ENCODE measurements at regions not wholly inside any gene's neighbourhood (a gene's known extent, or its start where the extent isn't known, plus 50 kb on each side); places are given as distances from the start of the nearest gene placed in this dataset.

DNA sequence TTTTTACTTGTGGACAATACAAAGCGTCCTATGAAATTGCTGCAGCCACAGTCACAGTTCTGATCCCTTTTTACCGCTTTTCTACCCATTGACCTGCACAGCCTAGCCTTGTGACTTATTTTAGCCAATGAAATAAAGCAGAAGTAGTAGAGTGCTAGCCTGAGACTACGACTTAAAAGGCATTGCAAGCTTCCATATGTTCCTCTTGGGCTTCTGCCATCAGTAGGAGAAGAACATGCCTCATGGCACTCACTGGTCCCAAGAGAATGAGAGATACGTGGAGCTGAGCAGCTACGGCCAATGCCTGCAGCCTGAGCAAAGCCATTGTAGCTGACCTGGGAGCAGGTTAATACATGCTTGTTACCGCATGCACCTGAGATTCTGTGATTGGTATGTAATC, 416.6 kb upstream of the CLINT1 start:
- peaks cover 0 to 2% of the 10 kb centered on the region in 2 donors for H3K9me3 Mint-ChIP-seq
- H3K27ac Mint-ChIP-seq: no peak overlapping the region
- H3K27me3 Mint-ChIP-seq: no peaks in the 10 kb centered on the region
- H3K36me3 Mint-ChIP-seq (ENCODE audit: insufficient read depth): peaks cover 3% of the 10 kb centered on the region
- no peak for ATAC-seq (replicated peaks)
- H3K4me1 Mint-ChIP-seq (ENCODE audit: low read depth in 2 of 2): no peaks in the 10 kb centered on the region
- no peak for DNase-seq
- H3K4me3 Mint-ChIP-seq: no peak overlapping the region

- no peaks in the 10 kb centered on the region for H3K4me1 Mint-ChIP-seq (ENCODE audit: low read depth in 2 of 2)
- H3K27ac Mint-ChIP-seq: no peak overlapping the region
- no peaks in the 10 kb centered on the region for H3K27me3 Mint-ChIP-seq
- H3K9me3 Mint-ChIP-seq: peaks cover 0 to 5% of the 10 kb centered on the region in 2 donors
- H3K36me3 Mint-ChIP-seq (ENCODE audit: insufficient read depth): peaks cover 3% of the 10 kb centered on the region
- DNase-seq: no peak
- H3K4me3 Mint-ChIP-seq: no peak overlapping the region
- no peak for ATAC-seq (replicated peaks)
These were observed 414.1 kb upstream of the CLINT1 start for GRCh38 chr5:158273035-158273434.

- ATAC-seq (replicated peaks): no peak
- Mint-ChIP-seq H3K27me3 (no peaks in the 10 kb centered on the region), H3K27ac (no peak overlapping the region), H3K36me3 (ENCODE audit: insufficient read depth) (peaks cover 3% of the 10 kb centered on the region), H3K9me3 (peaks cover 0 to 5% of the 10 kb centered on the region in 2 donors), H3K4me3 (no peak overlapping the region), H3K4me1 (ENCODE audit: low read depth in 2 of 2) (no peaks in the 10 kb centered on the region)
- no peak for DNase-seq
These were observed 413.5 kb upstream of the CLINT1 start for GRCh38 chr5:158272409-158272808.

GRCh38 chr5:158270996-158271554, 412.1 kb upstream of the CLINT1 start:
- no peak overlapping the region for H3K4me3 Mint-ChIP-seq
- no peak for DNase-seq
- no peak overlapping the region for H3K27ac Mint-ChIP-seq
- no peaks in the 10 kb centered on the region for H3K4me1 Mint-ChIP-seq (ENCODE audit: low read depth in 2 of 2)
- no peaks in the 10 kb centered on the region for H3K27me3 Mint-ChIP-seq
- H3K36me3 Mint-ChIP-seq (ENCODE audit: insufficient read depth): no peaks in the 10 kb centered on the region
- peaks cover 0 to 6% of the 10 kb centered on the region in 2 donors for H3K9me3 Mint-ChIP-seq
- ATAC-seq (replicated peaks): no peak

GRCh38 chr5:158268286-158268685, 409.3 kb upstream of the CLINT1 start:
- peaks cover 0 to 6% of the 10 kb centered on the region in 2 donors for H3K9me3 Mint-ChIP-seq
- DNase-seq: no peak
- ATAC-seq (replicated peaks): no peak
- no peaks in the 10 kb centered on the region for H3K36me3 Mint-ChIP-seq (ENCODE audit: insufficient read depth)
- no peaks in the 10 kb centered on the region for H3K27me3 Mint-ChIP-seq
- H3K4me1 Mint-ChIP-seq (ENCODE audit: low read depth in 2 of 2): no peaks in the 10 kb centered on the region
- H3K27ac Mint-ChIP-seq: no peak overlapping the region
- no peak overlapping the region for H3K4me3 Mint-ChIP-seq

DNA sequence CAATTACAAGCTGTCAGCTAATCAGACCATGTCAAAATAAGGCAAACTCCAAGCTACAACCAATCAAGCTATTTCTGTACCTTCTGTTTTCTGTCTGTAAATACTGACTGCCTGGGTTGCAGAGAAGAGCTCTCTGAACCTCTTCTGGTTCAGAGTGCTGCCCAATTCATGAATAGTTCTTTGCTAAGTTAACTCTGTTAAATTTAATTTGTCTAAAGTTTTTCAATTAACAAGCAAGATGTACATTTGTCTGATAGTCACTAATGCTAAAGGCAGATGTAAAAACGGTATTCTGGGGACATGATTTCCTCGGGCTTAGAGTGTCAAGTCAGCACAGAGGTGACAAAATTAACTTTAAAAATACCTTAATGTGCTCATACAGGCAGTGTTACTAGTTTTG, 408.3 kb upstream of the CLINT1 start:
- no peaks in the 10 kb centered on the region for H3K27me3 Mint-ChIP-seq
- DNase-seq (no peak), ATAC-seq (replicated peaks) (no peak)
- H3K36me3 Mint-ChIP-seq (ENCODE audit: insufficient read depth): no peaks in the 10 kb centered on the region
- H3K4me3 Mint-ChIP-seq: no peak overlapping the region
- H3K9me3 Mint-ChIP-seq: peaks cover 0 to 6% of the 10 kb centered on the region in 2 donors
- no peaks in the 10 kb centered on the region for H3K4me1 Mint-ChIP-seq (ENCODE audit: low read depth in 2 of 2)
- no peak overlapping the region for H3K27ac Mint-ChIP-seq

DNA sequence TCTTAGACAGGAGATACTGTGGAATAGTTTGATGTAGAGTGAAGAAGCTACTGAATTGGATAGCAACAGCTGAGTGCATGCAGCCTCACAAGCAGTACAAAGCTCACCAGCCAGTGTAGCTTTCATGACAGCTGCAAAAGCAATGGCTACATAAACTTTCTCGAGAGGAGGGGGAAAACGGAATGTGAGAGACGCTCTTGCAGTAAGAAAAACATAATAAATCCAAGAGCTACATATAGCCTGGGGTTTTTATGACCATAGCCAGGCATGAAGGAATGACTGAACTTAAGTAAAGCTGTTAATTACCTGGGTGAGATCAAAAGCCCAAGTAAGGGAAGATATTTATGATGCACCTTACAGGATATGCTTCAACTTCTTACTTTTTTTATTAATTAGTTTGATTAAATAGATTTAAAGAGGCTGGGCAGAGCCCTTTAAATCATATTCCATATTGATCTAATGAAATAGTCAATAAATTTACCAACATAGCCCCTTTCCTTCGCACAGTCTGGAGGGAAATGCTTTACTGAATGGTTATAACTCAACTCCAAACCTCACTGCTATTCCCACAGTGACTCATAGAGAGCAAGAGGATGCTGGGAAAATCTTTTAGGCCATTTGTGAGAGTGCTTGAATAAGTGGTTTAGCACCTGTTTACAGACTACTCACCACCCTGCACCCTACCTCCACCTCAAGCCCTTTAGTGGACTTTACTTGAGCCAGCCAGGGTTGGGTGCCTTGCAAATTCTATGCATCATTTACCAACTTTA, 407.2 kb upstream of the CLINT1 start:
- peaks cover 0 to 6% of the 10 kb centered on the region in 2 donors for H3K9me3 Mint-ChIP-seq
- H3K36me3 Mint-ChIP-seq (ENCODE audit: insufficient read depth): no peaks in the 10 kb centered on the region
- no peak overlapping the region for H3K27ac Mint-ChIP-seq
- no peaks in the 10 kb centered on the region for H3K27me3 Mint-ChIP-seq
- no peak for DNase-seq
- ATAC-seq (replicated peaks): no peak
- H3K4me3 Mint-ChIP-seq: no peak overlapping the region
- no peaks in the 10 kb centered on the region for H3K4me1 Mint-ChIP-seq (ENCODE audit: low read depth in 2 of 2)

- Mint-ChIP-seq H3K4me1 (ENCODE audit: low read depth in 2 of 2) (no peaks in the 10 kb centered on the region), H3K4me3 (no peak overlapping the region), H3K36me3 (ENCODE audit: insufficient read depth) (no peaks in the 10 kb centered on the region), H3K27ac (no peak overlapping the region), H3K27me3 (no peaks in the 10 kb centered on the region), H3K9me3 (peaks cover 0 to 7% of the 10 kb centered on the region in 2 donors)
- ATAC-seq (replicated peaks) (no peak), DNase-seq (no peak)
These were observed 406.4 kb upstream of the CLINT1 start for GRCh38 chr5:158265346-158265745.

DNA sequence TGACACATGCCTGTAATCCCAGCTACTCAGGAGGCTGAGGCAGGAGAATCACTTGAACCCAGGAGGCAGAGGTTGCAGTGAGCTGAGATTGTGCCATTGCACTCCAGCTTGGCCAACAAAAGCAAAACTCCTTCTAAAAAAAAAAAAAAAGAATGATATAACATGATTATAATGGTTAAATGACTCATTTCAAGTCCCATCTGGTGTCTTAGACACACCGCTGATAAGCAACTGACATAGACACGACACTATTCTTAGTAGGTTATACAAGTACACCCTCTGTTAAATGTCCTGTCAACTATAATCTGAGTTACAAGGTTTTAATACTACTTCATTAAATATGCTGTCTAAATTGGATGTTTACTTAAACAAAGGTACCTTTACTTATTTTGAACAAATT, 405.3 kb upstream of the CLINT1 start:
- Mint-ChIP-seq H3K9me3 (peaks cover 0 to 7% of the 10 kb centered on the region in 2 donors), H3K4me1 (ENCODE audit: low read depth in 2 of 2) (no peaks in the 10 kb centered on the region), H3K36me3 (ENCODE audit: insufficient read depth) (no peaks in the 10 kb centered on the region), H3K27ac (no peak overlapping the region), H3K27me3 (no peaks in the 10 kb centered on the region), H3K4me3 (no peak overlapping the region)
- no peak for DNase-seq
- no peak for ATAC-seq (replicated peaks)

GRCh38 chr5:158261674-158262367, 402.9 kb upstream of the CLINT1 start:
- no peak overlapping the region for H3K27ac Mint-ChIP-seq
- ATAC-seq (replicated peaks) (no peak), DNase-seq (no peak)
- peaks cover 0 to 2% of the 10 kb centered on the region in 2 donors for H3K9me3 Mint-ChIP-seq
- no peaks in the 10 kb centered on the region for H3K4me1 Mint-ChIP-seq (ENCODE audit: low read depth in 2 of 2)
- H3K4me3 Mint-ChIP-seq: no peak overlapping the region
- no peaks in the 10 kb centered on the region for H3K36me3 Mint-ChIP-seq (ENCODE audit: insufficient read depth)
- H3K27me3 Mint-ChIP-seq: no peaks in the 10 kb centered on the region

DNA sequence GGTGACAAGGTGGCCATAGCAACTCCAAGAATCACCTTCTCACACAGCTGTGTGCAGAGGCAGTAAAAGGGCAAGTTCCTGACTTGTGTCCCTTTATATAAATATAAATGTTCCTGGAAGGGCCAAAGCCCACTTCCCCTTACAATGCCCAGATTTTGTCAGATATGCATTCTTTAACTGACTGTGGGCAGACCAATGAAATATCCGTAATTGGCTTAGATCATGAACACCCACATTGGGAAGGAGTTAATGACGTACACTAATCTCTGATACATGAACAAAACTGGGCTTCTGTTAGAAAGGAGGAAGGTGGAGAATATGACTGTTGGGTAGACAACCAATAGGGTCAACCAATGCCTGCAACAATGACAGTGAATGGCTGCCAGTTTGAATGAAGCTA, 397.2 kb upstream of the CLINT1 start:
- no peak overlapping the region for H3K27ac Mint-ChIP-seq
- H3K4me3 Mint-ChIP-seq: no peak overlapping the region
- H3K9me3 Mint-ChIP-seq: peaks cover 0 to 1% of the 10 kb centered on the region in 2 donors
- DNase-seq (no peak), ATAC-seq (replicated peaks) (no peak)
- H3K27me3 Mint-ChIP-seq: peaks cover 0 to 6% of the 10 kb centered on the region in 2 donors
- no peaks in the 10 kb centered on the region for H3K36me3 Mint-ChIP-seq (ENCODE audit: insufficient read depth)
- no peaks in the 10 kb centered on the region for H3K4me1 Mint-ChIP-seq (ENCODE audit: low read depth in 2 of 2)

DNA sequence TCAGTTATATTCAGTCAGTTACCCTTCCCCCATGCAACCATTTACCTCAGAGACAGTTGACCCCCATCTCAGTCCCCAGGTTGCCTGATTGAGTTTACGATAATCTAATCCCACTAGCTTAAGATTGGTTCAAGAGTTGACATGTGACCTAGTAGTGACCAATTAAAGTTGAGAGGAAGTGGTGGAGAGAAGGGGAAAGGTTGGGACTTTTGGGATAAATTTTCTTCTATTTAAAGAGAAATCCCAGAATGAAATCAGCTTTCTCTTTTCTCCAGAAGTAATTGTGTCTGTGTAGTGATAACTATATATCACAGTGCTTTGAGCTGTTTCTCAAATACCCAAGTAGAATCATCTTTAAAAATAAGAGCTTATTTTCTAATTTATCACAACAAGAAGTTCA, 396.7 kb upstream of the CLINT1 start:
- Mint-ChIP-seq H3K4me1 (ENCODE audit: low read depth in 2 of 2) (no peaks in the 10 kb centered on the region), H3K4me3 (no peak overlapping the region), H3K27me3 (peaks cover 0 to 6% of the 10 kb centered on the region in 2 donors), H3K9me3 (no peaks in the 10 kb centered on the region), H3K27ac (no peak overlapping the region), H3K36me3 (ENCODE audit: insufficient read depth) (no peaks in the 10 kb centered on the region)
- DNase-seq (no peak), ATAC-seq (replicated peaks) (no peak)

- Mint-ChIP-seq H3K4me1 (ENCODE audit: low read depth in 2 of 2) (no peaks in the 10 kb centered on the region), H3K36me3 (ENCODE audit: insufficient read depth) (no peaks in the 10 kb centered on the region), H3K4me3 (no peak overlapping the region), H3K27me3 (peaks cover 0 to 2% of the 10 kb centered on the region in 2 donors), H3K9me3 (no peaks in the 10 kb centered on the region), H3K27ac (no peak overlapping the region)
- ATAC-seq (replicated peaks): no peak
- no peak for DNase-seq
These were observed 387.7 kb upstream of the CLINT1 start for GRCh38 chr5:158246661-158247060.

- no peak for ATAC-seq (replicated peaks)
- Mint-ChIP-seq H3K4me1 (ENCODE audit: low read depth in 2 of 2) (no peaks in the 10 kb centered on the region), H3K9me3 (no peaks in the 10 kb centered on the region)
These were observed 386.6 kb upstream of the CLINT1 start for GRCh38 chr5:158245513-158245912.

More at GRCh38 chr5:158245513-158245912, 386.6 kb upstream of the CLINT1 start:
- no peak for DNase-seq
- H3K27ac Mint-ChIP-seq: no peak overlapping the region
- no peak overlapping the region for H3K4me3 Mint-ChIP-seq
- H3K36me3 Mint-ChIP-seq (ENCODE audit: insufficient read depth): no peaks in the 10 kb centered on the region
- H3K27me3 Mint-ChIP-seq: no peaks in the 10 kb centered on the region

All from effector memory CD8-positive, alpha-beta T cell (primary cell).